K562 (cell line): ENCODE measurements at regions not wholly inside any gene's neighbourhood (a gene's known extent, or its start where the extent isn't known, plus 50 kb on each side); places are given as distances from the start of the nearest gene placed in this dataset.

ENCODE experiments used
- ATAC-seq: fragments of 200-7000 bp; cut with Tn5 transposase; 3 replicates; pipeline ENCODE4 v1.9.1; 2020; ENCODE audit warnings: moderate library complexity
- BruUV-seq: library from RNA; stranded (reverse); fragments of 400-500 nt; replicated peaks from 2 replicates; lab custom pipeline; 2021; lab: Mats Ljungman, UMichigan
- CTCF ChIA-PET: fragments of 300-600 bp; formaldehyde crosslinking; extraction: SDS; loops from one replicate; lab custom pipeline; 2021; ENCODE audit warnings: low intra/inter-chr PET ratio; lab: Yijun Ruan, JAX
- POLR2A ChIA-PET: fragments of 300-600, 350-650 bp; sonication (Branson Sonifier 250); formaldehyde crosslinking; extraction: SDS; loops from one replicate; lab custom pipeline; 2021; ENCODE audit warnings: antibody characterized with exemption, inconsistent platforms; lab: Yijun Ruan, JAX
- DNase-seq, 4 experiments: peaks; one replicate each; pipeline versions ENCODE4 v3.0.0 to v3.0.0-alpha.2; 2011 to 2018; ENCODE audit warnings: low spot score in 3 of 4, mixed read lengths in 3 of 4; ENCODE audit errors: extremely low read depth in 1 of 4
- FAIRE-seq: peaks from 2 replicates; lab custom pipeline; 2011; peaks lifted over from hg19 to GRCh38; lab: Jason Lieb, UNC
- H2AFZ ChIP-seq: 2 replicates; pipeline ENCODE4 v1.6.0; 2011; ENCODE audit warnings: low read depth, low read length, control low read depth, inconsistent platforms
- H3K27ac ChIP-seq: fragments of 200-600 bp; 3 replicates; pipeline ENCODE4 v1.8.0; 2011; ENCODE audit warnings: low read depth, mild to moderate bottlenecking, control low read depth, inconsistent platforms, low read length, moderate library complexity, mixed read lengths; ENCODE audit errors: extremely low read depth
- H3K27me3 ChIP-seq, 2 experiments: fragments of 300-600 bp in 1 of 2; 2 replicates in 1 of 2; 3 replicates in 1 of 2; pipeline versions ENCODE4 v1.6.0 to v1.8.0; 2011; ENCODE audit warnings: inconsistent platforms in 2 of 2, low read length in 2 of 2, mild to moderate bottlenecking in 1 of 2, mixed read lengths in 1 of 2, moderate library complexity in 1 of 2; ENCODE audit not compliant: control insufficient read depth in 2 of 2, insufficient read depth in 2 of 2
- H3K36me3 ChIP-seq: fragments of 300-600 bp; 3 replicates; pipeline ENCODE4 v1.8.0; 2011; ENCODE audit warnings: mild to moderate bottlenecking, low read length, inconsistent platforms; ENCODE audit not compliant: control insufficient read depth, insufficient read depth
- H3K4me1 ChIP-seq, 2 experiments: fragments of 200-600 bp in 1 of 2; replicated peaks in 1 of 2; 2 replicates in 1 of 2; 3 replicates in 1 of 2; pipeline versions ENCODE4 v1.5.1 to v1.8.0; 2011; ENCODE audit warnings: inconsistent platforms in 2 of 2, low read length in 2 of 2, mild to moderate bottlenecking in 1 of 2, mixed read lengths in 1 of 2, moderate library complexity in 1 of 2; ENCODE audit not compliant: control insufficient read depth in 2 of 2, insufficient read depth in 2 of 2
- H3K4me2 ChIP-seq: 2 replicates; pipeline ENCODE4 v1.6.1; 2011; ENCODE audit warnings: low read length, control low read depth, inconsistent platforms, mixed read lengths; ENCODE audit not compliant: insufficient read depth
- H3K4me3 ChIP-seq: fragments of 200-600 bp; sonication (generic), shearing (Covaris generic); 2 replicates; pipeline ENCODE4 v1.5.1; 2016; ENCODE audit warnings: control low read depth, inconsistent platforms
- H3K79me2 ChIP-seq: fragments of 200-600 bp; 3 replicates; pipeline ENCODE4 v1.8.0; 2011; ENCODE audit warnings: low read length, inconsistent platforms; ENCODE audit not compliant: control insufficient read depth, insufficient read depth
- H3K9ac ChIP-seq, 2 experiments: 2 replicates each; pipeline versions ENCODE4 v1.6.0 to v1.6.1; 2011; ENCODE audit warnings: low read depth in 2 of 2, low read length in 2 of 2, control low read depth in 1 of 2, inconsistent platforms in 1 of 2, mild to moderate bottlenecking in 1 of 2, mixed read lengths in 1 of 2; ENCODE audit not compliant: insufficient read depth in 1 of 2
- H3K9me1 ChIP-seq: one replicate; pipeline ENCODE4 v1.6.0; 2011; ENCODE audit warnings: inconsistent platforms, mild to moderate bottlenecking, low read length, moderate library complexity; ENCODE audit not compliant: control insufficient read depth, insufficient read depth
- H3K9me3 ChIP-seq: replicated peaks from 2 replicates; pipeline ENCODE4 v1.5.1; 2011; ENCODE audit warnings: low read depth, low read length, inconsistent platforms; ENCODE audit not compliant: control insufficient read depth, insufficient read depth
- H4K20me1 ChIP-seq: replicated peaks from 2 replicates; pipeline ENCODE4 v1.6.1; 2011; ENCODE audit warnings: low read length, inconsistent platforms, mixed read lengths; ENCODE audit not compliant: control insufficient read depth, insufficient read depth
- CXXC5 ChIP-seq: fragments of 250-450 bp; sonication (Bioruptor Pico); IDR thresholded peaks from 2 replicates; pipeline ENCODE4 v1.8.0; 2022; ENCODE audit warnings: inconsistent platforms, mild to moderate bottlenecking, moderate library complexity
- ILF3 ChIP-seq: fragments of 450-650 bp; IDR thresholded peaks from 2 replicates; pipeline ENCODE4 v1.6.1; 2018; ENCODE audit warnings: antibody characterized with exemption, mild to moderate bottlenecking, moderate library complexity, borderline replicate concordance
- POU5F1 ChIP-seq: fragments of 150-350 bp; IDR thresholded peaks from 2 replicates; pipeline ENCODE4 v1.6.1; 2014; ENCODE audit warnings: borderline replicate concordance, low read length, low read depth, mild to moderate bottlenecking; ENCODE audit not compliant: partially characterized antibody
- RAD21 ChIP-seq, 2 experiments: fragments of 250-450 bp in 1 of 2; fragments of 450-650 bp in 1 of 2; sonication (Bioruptor Pico) in 1 of 2; formaldehyde crosslinking in 1 of 2; IDR thresholded peaks in 1 of 2; conservative IDR thresholded peaks in 1 of 2; 2 replicates each; pipeline versions ENCODE4 v1.4.0 to v1.8.0; 2020 to 2022; ENCODE audit warnings: mild to moderate bottlenecking in 2 of 2, moderate library complexity in 1 of 2
- TAF9B ChIP-seq: fragments of 450-650 bp; IDR thresholded peaks from 2 replicates; pipeline ENCODE4 v1.6.1; 2018; ENCODE audit warnings: mild to moderate bottlenecking; ENCODE audit not compliant: partially characterized antibody
- ZNF12 ChIP-seq: sonication (generic); formaldehyde crosslinking; IDR thresholded peaks from 2 replicates; pipeline ENCODE4 v1.4.0; 2020; ENCODE audit warnings: mild to moderate bottlenecking, missing genetic modification reagents
- ZNF165 ChIP-seq: fragments of 250-450 bp; sonication (Bioruptor Pico); IDR thresholded peaks from 2 replicates; pipeline ENCODE4 v1.4.0; 2020; ENCODE audit warnings: borderline replicate concordance
- ZNF57 ChIP-seq: fragments of 450-650 bp; formaldehyde crosslinking; IDR thresholded peaks from 2 replicates; pipeline ENCODE4 v1.4.0; 2020; ENCODE audit warnings: mild to moderate bottlenecking, moderate library complexity
- ZNF699 ChIP-seq: fragments of 250-450 bp; sonication (Bioruptor Pico); IDR thresholded peaks from 2 replicates; pipeline ENCODE4 v1.8.0; 2021; ENCODE audit warnings: mild to moderate bottlenecking, moderate library complexity; ENCODE audit not compliant: insufficient replicate concordance
- WGBS: fragments of 100-300 bp; shearing (Covaris generic); methylation state at CpG from one replicate; pipeline ENCODE4 v1.1.6; 2016; ENCODE audit warnings: low coverage, mixed read lengths; ENCODE audit not compliant: insufficient coverage; ENCODE audit errors: missing lambda C conversion rate; 5-methylcytosine and 5-hydroxymethylcytosine counted together
- in situ Hi-C: fragments of 300-500 bp; cut with MboI; formaldehyde crosslinking; loops from 4 replicates; pipeline ENCODE4 v1.15.0; 2018; ENCODE audit warnings: inconsistent platforms, mixed read lengths
- intact Hi-C: fragments of 100-400 bp; cut with micrococcal nuclease; formaldehyde crosslinking; loops from 2 replicates; pipeline ENCODE4 v1.14.2; 2022
- TF ChIP-seq, protein P1 (sequence below): fragments of 250-450 bp; sonication (Bioruptor Pico); IDR thresholded peaks from 2 replicates; pipeline ENCODE4 v1.4.0; 2020; ENCODE audit warnings: mild to moderate bottlenecking, moderate library complexity

DNA sequence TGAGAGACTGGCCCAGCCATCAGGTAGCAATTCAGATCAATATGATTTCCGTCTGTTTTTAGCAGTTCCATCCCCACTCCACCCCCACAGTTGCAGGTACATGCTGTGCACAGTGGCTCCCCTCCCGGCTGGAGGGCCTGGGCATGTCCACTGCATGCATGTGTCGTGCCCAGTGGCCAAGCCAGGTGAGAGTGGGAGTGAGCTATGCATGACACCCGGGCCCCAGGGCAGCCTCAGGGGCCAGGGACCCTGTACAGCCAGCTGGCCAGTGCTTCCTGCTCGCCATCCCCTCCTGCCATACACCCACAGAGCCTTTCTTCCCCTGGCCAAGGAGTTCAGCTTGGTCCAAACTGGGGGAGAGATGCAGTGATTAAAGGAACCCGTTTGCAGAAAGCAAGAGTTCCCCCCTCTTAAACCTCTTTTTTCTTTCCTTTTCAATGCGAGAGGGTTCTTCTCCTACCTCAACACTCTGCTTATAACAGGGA, 135.3 kb downstream of the THBS2 start (continued):
- TF ChIP-seq, protein P1, sequence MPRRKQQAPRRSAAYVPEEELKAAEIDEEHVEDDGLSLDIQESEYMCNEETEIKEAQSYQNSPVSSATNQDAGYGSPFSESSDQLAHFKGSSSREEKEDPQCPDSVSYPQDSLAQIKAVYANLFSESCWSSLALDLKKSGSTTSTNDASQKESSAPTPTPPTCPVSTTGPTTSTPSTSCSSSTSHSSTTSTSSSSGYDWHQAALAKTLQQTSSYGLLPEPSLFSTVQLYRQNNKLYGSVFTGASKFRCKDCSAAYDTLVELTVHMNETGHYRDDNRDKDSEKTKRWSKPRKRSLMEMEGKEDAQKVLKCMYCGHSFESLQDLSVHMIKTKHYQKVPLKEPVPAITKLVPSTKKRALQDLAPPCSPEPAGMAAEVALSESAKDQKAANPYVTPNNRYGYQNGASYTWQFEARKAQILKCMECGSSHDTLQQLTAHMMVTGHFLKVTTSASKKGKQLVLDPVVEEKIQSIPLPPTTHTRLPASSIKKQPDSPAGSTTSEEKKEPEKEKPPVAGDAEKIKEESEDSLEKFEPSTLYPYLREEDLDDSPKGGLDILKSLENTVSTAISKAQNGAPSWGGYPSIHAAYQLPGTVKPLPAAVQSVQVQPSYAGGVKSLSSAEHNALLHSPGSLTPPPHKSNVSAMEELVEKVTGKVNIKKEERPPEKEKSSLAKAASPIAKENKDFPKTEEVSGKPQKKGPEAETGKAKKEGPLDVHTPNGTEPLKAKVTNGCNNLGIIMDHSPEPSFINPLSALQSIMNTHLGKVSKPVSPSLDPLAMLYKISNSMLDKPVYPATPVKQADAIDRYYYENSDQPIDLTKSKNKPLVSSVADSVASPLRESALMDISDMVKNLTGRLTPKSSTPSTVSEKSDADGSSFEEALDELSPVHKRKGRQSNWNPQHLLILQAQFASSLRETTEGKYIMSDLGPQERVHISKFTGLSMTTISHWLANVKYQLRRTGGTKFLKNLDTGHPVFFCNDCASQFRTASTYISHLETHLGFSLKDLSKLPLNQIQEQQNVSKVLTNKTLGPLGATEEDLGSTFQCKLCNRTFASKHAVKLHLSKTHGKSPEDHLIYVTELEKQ (CRISPR knock-in tag): no peak
- no peak for TF ChIP-seq ZNF699 (CRISPR knock-in tag)

DNA sequence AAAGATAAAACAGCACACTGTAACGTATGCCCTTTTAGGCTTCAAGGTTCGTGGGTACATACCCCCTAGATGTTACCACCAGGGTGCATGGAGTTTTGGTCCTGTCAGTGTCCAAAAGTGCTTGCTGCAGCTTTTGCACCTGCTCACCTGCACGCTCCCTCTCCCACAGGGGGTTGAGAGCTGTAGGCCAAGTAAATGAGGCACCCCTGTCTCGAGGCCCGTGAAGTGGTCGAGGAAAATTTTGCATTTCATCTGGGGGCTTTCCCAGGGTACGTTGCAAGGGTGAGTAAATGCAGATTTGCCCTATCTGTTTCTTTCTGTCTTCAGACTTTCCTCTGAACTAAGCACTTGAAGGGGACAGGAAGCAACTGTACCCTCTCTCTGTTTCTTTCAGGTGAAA, 136.0 kb downstream of the THBS2 start:
- Histone ChIP-seq H3K9me3 (no peaks in the 10 kb centered on the region; the same call in 1 of the 2 replicates), H4K20me1 (no peaks in the 10 kb centered on the region), H3K9ac (no peak overlapping the region), H3K36me3 (no peaks in the 10 kb centered on the region), H3K4me2 (no peak overlapping the region), H3K4me1 (no peaks in the 10 kb centered on the region), H3K27ac (no peak overlapping the region), H3K79me2 (no peaks in the 10 kb centered on the region), H3K4me3 (no peak overlapping the region), H3K27me3 (peaks cover 0 to 4% of the 10 kb centered on the region in 2 experiments; a peak in 1 of 5 replicates), H2AFZ (no peak overlapping the region), H3K9me1 (no peaks in the 10 kb centered on the region)
- TF ChIP-seq ZNF165 (CRISPR knock-in tag) (no peak), ZNF57 (CRISPR knock-in tag) (no peak), POU5F1 (no peak), CXXC5 (CRISPR knock-in tag) (no peak), RAD21 (CRISPR knock-in tag; conservative IDR thresholded peaks at IDR 0.05 in 1 of 2, IDR thresholded peaks at IDR 0.05 in 1 of 2) (no peak), ZNF12 (CRISPR knock-in tag) (no peak), TAF9B (no peak), ILF3 (no peak)
- ChIA-PET CTCF (no interaction called here), POLR2A (no interaction called here)
- FAIRE-seq (no peak), DNase-seq (no peak), ATAC-seq (no peak)
- intact Hi-C loops (no loop called here), in situ Hi-C loops (no loop called here)
- 2% methylated on average over 7 of the region's 7 CpGs for WGBS
- no TSS peak for BruUV-seq
